ENCODE measurements at regions not wholly inside any gene's neighbourhood (a gene's known extent, or its start where the extent isn't known, plus 50 kb on each side); places are given as distances from the start of the nearest gene placed in this dataset.

- TF ChIP-seq CTCF (IDR thresholded peaks at IDR 0.05) (no peak), POLR2AphosphoS5 (IDR thresholded peaks at IDR 0.05; ENCODE audit: low read depth, low read length) (no peak)
These were observed 215.8 kb downstream of the TMX3 start for GRCh38 chr18:68499141-68499540.
